ENCODE measurements at regions not wholly inside any gene's neighbourhood (a gene's known extent, or its start where the extent isn't known, plus 50 kb on each side); places are given as distances from the start of the nearest gene placed in this dataset.

DNA sequence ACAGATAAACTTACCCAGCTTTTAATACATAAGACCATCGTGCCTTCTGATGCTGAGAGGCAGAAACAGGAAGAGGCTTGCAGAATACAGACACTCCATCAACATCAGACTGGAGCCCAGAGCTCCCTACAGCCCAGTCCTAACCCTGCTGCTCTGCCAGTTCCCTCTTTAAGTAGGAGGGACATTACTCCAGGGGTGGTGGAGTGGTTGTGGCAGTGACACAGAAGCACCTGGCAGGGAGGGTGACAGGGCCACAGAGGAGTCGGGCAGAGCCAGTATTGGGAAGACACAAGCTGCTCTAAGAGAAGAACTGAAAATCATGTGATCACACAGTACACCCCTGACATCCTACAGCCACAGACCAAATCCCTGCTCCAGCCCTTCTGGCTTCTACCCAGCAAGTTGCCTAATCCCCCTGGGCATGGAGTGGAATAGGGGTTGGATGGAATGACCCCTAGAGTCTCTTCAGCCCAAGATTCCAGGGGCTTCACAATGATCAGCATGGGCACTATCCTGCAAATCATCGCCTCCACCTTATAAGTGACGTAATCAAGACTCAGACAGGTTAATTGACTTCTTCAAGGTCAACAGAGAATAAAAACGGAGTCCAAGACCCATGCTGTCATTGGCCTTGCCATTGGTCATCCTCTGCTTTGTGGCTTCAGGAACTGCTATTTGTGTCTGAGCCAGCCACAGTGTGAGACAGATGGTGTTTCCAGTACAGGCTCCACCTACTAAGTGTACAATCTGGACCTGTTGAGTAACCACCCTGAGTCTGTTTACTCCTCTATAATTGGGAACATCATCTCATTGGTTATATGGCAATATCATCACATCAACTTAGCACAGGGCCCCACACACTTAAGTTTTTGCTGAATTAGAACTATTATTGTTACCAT, 61.1 kb upstream of the ZMIZ1 start:
- DNase-seq, result no peak

DNA sequence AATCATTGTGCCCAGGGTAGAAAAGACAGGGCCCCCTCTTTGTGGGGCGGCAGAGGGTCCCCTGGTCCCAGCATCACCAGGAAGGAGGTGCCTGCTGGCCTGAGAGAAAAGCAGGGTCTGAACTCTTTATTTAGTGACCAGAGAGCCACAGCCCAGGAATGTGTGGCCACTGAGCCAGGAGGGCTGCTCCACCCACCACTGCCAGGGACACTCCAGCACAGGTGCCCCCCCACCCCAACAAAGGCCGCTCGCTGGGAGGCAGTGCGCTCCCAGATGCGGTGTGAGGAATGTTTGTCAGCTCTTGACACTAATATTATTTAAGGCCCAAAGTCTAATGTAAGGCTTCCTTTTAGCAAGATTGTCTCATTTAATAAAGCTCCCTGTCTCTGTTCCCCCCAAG, 59.6 kb upstream of the ZMIZ1 start:
- no peak for DNase-seq

- DNase-seq, result no peak
Measured at GRCh38 chr10:79012567-79012966, 56.2 kb upstream of the ZMIZ1 start.

DNA sequence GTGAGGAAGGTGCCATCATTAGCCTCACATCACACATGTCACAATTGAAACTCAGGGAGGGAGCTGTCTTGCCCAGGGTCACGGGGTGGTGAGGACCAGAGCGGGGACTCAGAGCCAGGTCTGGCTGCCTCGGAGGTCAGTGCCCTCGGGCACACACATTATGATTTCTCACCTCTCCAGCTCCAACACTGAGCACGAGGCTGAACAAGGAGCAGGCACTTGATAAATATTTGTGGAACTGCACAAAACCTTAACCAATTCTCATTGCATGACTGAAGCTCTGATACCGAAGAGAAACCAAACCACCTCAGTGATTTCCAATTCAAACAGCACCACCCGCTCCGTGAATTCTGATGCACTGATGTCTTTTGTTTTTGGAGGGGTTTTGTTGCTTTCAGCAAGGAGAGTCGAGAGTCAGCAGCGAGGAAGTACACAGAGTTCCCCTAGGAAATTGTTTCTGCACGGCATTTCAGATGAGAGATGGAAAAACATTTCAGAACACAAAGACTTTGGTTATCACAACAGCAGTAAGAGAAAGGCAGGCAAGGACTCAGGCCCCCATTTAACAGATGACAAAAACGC, 55.3 kb upstream of the ZMIZ1 start:
- DNase-seq, result no peak

DNA sequence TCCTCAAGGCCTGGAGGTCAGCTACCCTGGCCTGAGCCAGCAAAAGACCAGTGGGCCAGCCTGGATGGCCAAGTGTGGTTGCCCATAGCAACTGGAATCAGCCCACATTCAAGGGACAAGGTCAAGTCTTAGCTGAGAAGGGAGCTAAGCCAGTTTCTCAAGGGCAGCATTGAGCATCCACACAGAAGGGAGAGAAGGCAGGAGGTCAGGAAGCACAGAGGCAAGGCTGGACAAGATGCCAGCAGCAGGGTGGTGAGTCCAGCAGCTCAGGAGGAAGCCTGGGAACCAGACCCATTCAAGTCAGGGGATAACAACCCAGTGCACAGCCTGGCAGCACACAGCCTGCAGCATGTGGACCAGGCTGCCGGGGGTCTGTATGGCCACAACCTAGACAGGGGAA, 54.0 kb upstream of the ZMIZ1 start:
- DNase-seq, result no peak

GRCh38 chr10:79017882-79018520, 50.8 kb upstream of the ZMIZ1 start:
- DNase-seq, result no peak

- peak in 1 of 2 experiments; percentile 2 for DNase-seq
Measured at GRCh38 chr10:79018521-79019011, 50.2 kb upstream of the ZMIZ1 start.

Measured in NCI-H2081 (cell line).